ENCODE measurements at regions not wholly inside any gene's neighbourhood (a gene's known extent, or its start where the extent isn't known, plus 50 kb on each side); places are given as distances from the start of the nearest gene placed in this dataset.

GRCh38 chr12:17097674-17098073 is 491.7 kb upstream of the LMO3 start:
- no peak for TF ChIP-seq CTCF (IDR thresholded peaks at IDR 0.05 in 8 of 11, conservative IDR thresholded peaks at IDR 0.05 in 3 of 11)
- no peak for TF ChIP-seq POLR2A (IDR thresholded peaks at IDR 0.05)

Measured in spleen (tissue), 7 donors.